NCI-H748 (cell line): ENCODE measurements at regions not wholly inside any gene's neighbourhood (a gene's known extent, or its start where the extent isn't known, plus 50 kb on each side); places are given as distances from the start of the nearest gene placed in this dataset.
"Not testable (repeated sequence)": the region's sequence is repeated elsewhere in the genome, so short reads cannot be mapped to it uniquely, and the experiment has no call there.

ENCODE experiments used
- DNase-seq: peaks from one replicate; lab custom pipeline; 2025; ENCODE audit not compliant: unreplicated experiment; lab: John Stamatoyannopoulos, UW

GRCh38 chr7:48813472-48813871, 110.9 kb upstream of the CDC14C start:
- no peak for DNase-seq

DNA sequence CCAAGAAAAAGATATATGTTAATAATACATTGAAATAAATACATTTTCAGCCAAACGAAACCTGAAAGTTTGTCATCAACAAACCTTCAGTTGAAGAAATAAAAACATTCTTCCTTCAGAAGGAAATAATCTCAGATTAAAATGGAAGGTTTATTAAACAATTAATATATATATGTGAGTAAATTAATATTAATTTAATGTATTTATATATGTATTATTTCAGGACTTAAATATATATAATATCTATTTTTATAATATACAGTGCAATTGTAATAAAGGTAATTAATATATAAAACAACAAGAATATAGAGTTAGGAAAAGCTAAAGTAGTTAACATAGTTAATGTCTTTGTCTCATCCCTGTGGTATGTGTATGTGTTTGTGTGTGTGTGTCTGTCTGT, 102.2 kb upstream of the CDC14C start:
- no peak for DNase-seq

- DNase-seq, result no peak
These were observed 92.0 kb upstream of the CDC14C start for GRCh38 chr7:48832303-48832845.

- DNase-seq, result no peak
These were observed 87.1 kb upstream of the CDC14C start for GRCh38 chr7:48837266-48837665.

DNA sequence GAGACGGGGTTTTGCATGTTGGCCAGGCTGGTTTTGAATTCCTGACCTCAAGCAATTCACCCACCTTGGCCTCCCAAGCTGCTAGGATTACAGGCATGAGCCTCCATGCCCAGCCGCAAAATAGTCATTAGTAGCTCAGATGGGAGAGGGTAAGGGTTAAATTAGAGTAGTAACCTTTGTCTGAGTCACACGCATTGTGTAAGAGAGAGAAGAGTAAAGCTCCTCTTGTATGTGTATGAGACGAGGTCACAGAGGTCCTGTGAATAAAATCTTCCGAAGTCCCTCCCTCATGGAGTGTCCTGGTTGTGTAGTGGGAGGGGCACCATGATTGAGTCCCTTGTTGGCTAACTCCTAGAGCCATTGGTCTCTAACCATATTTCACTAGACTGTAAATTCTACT, 85.2 kb upstream of the CDC14C start:
- DNase-seq, result no peak

DNA sequence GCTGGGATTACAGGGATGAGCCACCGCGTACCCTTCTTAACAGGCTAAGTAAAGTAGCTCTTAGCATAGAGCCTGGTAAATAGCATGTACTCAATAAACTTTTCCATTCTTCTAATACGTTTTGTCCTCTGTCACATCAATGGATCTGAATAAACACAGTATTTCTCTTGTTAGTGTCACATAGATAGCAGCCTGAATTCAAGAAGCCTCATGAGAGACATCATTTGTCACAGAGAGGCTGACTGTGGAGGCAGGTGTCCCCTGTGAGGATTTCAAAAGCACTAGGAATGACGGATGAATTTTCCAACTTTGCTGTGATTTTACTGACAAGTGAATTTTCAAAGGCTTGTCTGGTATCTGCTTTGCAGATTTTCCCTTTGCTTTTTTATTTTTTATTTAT, 82.6 kb upstream of the CDC14C start:
- no peak for DNase-seq

GRCh38 chr7:48847917-48848316, 76.4 kb upstream of the CDC14C start:
- DNase-seq, result no peak

DNA sequence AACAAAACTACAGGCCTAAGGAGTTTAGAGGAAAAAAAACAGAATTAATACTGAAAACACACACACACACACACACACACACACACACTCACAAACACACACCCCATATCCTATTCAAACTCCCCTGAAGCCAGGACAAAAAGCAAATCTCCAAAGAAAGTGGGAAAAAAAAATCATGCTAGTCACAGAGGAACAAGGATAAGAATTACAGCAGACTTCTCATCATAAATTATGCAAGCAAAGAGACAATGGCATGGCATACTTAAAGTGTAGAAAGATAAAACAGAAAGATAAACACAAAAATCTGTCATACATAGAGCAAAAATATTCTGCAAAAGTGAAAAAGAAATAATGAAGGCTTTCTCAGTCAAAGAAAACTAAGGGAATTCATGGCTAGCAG, 63.9 kb upstream of the CDC14C start:
- DNase-seq, result not testable (repeated sequence)

GRCh38 chr7:48868916-48869315, 55.4 kb upstream of the CDC14C start:
- no peak for DNase-seq

- no peak for DNase-seq
These were observed 51.8 kb upstream of the CDC14C start for GRCh38 chr7:48872548-48872947.
